H1 (cell line): ENCODE measurements at regions not wholly inside any gene's neighbourhood (a gene's known extent, or its start where the extent isn't known, plus 50 kb on each side); places are given as distances from the start of the nearest gene placed in this dataset.

Experiments used
- CTCF ChIA-PET: fragments of 300-600 bp; sonication (Branson Sonifier 250); formaldehyde crosslinking; loops from one replicate; lab custom pipeline; 2021; ENCODE audit not compliant: partially characterized antibody; lab: Charles Lee
- POLR2A ChIA-PET: fragments of 300-600 bp; sonication (Branson Sonifier 250); formaldehyde crosslinking; loops from one replicate; lab custom pipeline; 2021; ENCODE audit warnings: inconsistent platforms; ENCODE audit not compliant: partially characterized antibody; lab: Charles Lee
- DNase-seq, 2 experiments: peaks; one replicate each; pipeline versions ENCODE4 v3.0.0 to v3.0.0-alpha.2; 2010 to 2022; ENCODE audit warnings: low spot score in 2 of 2, low read depth in 1 of 2, mixed read lengths in 1 of 2
- FAIRE-seq: peaks from 2 replicates; lab custom pipeline; 2011; peaks lifted over from hg19 to GRCh38; lab: Jason Lieb, UNC
- H2AFZ ChIP-seq: 2 replicates; pipeline ENCODE4 v1.8.1; 2012; ENCODE audit warnings: low read length, inconsistent platforms
- H2AK5ac ChIP-seq: 2 replicates; pipeline ENCODE4 v1.6.1; 2013; ENCODE audit warnings: low read depth, low read length
- H2BK120ac ChIP-seq: replicated peaks from 2 replicates; pipeline ENCODE3; 2013; ENCODE audit warnings: low read depth, low read length, inconsistent platforms
- H2BK12ac ChIP-seq: 2 replicates; pipeline ENCODE4 v1.6.1; 2013; ENCODE audit warnings: low read depth, low read length
- H2BK15ac ChIP-seq: 2 replicates; pipeline ENCODE4 v1.6.1; 2013; ENCODE audit warnings: low read length
- H2BK20ac ChIP-seq: 2 replicates; pipeline ENCODE4 v1.6.1; 2013; ENCODE audit warnings: low read length
- H2BK5ac ChIP-seq: 2 replicates; pipeline ENCODE4 v1.6.1; 2013; ENCODE audit warnings: low read depth, low read length
- H3K14ac ChIP-seq: 2 replicates; pipeline ENCODE4 v1.6.1; 2013; ENCODE audit warnings: inconsistent platforms; ENCODE audit not compliant: insufficient read length
- H3K18ac ChIP-seq: 2 replicates; pipeline ENCODE4 v1.6.1; 2013; ENCODE audit warnings: low read length; ENCODE audit errors: extremely low read depth
- H3K23ac ChIP-seq: 2 replicates; pipeline ENCODE4 v1.6.1; 2013; ENCODE audit warnings: inconsistent platforms; ENCODE audit not compliant: insufficient read length
- H3K23me2 ChIP-seq: 2 replicates; pipeline ENCODE4 v1.6.1; 2013; ENCODE audit warnings: low read depth, low read length
- H3K27ac ChIP-seq: 2 replicates; pipeline ENCODE4 v1.6.1; 2011; ENCODE audit warnings: low read depth, low read length, inconsistent platforms
- H3K27me3 ChIP-seq, 4 experiments: replicated peaks in 1 of 4; 1 replicate in 1 of 4; 2 replicates in 3 of 4; pipeline versions ENCODE4 v1.6.1 to v1.8.1; 2011 to 2013; ENCODE audit warnings: low read length in 3 of 4, mild to moderate bottlenecking in 3 of 4, inconsistent platforms in 2 of 4, mixed read lengths in 2 of 4, moderate library complexity in 1 of 4; ENCODE audit not compliant: control insufficient read depth in 3 of 4, insufficient read depth in 3 of 4; ENCODE audit errors: extremely low read depth in 1 of 4
- H3K36me3 ChIP-seq, 4 experiments: 2 replicates each; pipeline versions ENCODE4 v1.6.1 to v1.8.1; 2011 to 2013; ENCODE audit warnings: mild to moderate bottlenecking in 4 of 4, low read length in 3 of 4, moderate library complexity in 2 of 4, control low read depth in 1 of 4, inconsistent platforms in 1 of 4; ENCODE audit not compliant: insufficient read depth in 4 of 4, control insufficient read depth in 2 of 4
- H3K4ac ChIP-seq: replicated peaks from 2 replicates; pipeline ENCODE3; 2013; ENCODE audit warnings: low read length, low read depth, mixed read lengths, inconsistent platforms; ENCODE audit not compliant: insufficient read length
- H3K4me1 ChIP-seq, 4 experiments: replicated peaks in 1 of 4; 1 replicate in 1 of 4; 2 replicates in 3 of 4; pipeline versions ENCODE4 v1.6.1 to v1.8.1; 2011 to 2013; ENCODE audit warnings: low read length in 3 of 4, inconsistent platforms in 2 of 4, mixed read lengths in 1 of 4; ENCODE audit not compliant: insufficient read depth in 4 of 4, control insufficient read depth in 3 of 4
- H3K4me2 ChIP-seq, 2 experiments: 2 replicates each; pipeline versions ENCODE4 v1.6.1 to v1.8.1; 2011 to 2013; ENCODE audit warnings: low read depth in 2 of 2, low read length in 2 of 2, control low read depth in 1 of 2, inconsistent platforms in 1 of 2, mild to moderate bottlenecking in 1 of 2; ENCODE audit not compliant: insufficient read depth in 1 of 2
- H3K4me3 ChIP-seq, 4 experiments: fragments of 200-600, 300-600 bp in 1 of 4; sonication (generic), shearing (Covaris generic), sonication (Bioruptor Twin) in 1 of 4; 2 replicates each; pipeline versions ENCODE4 v1.5.1 to v1.8.1; 2011 to 2016; ENCODE audit warnings: low read length in 4 of 4, low read depth in 3 of 4, control low read depth in 2 of 4, inconsistent platforms in 2 of 4, mild to moderate bottlenecking in 2 of 4, mixed read lengths in 1 of 4, moderate library complexity in 1 of 4; ENCODE audit not compliant: insufficient read depth in 2 of 4; ENCODE audit errors: extremely low read depth in 1 of 4
- H3K56ac ChIP-seq: replicated peaks from 2 replicates; pipeline ENCODE3; 2013; ENCODE audit warnings: low read depth, mild to moderate bottlenecking, mixed read lengths, low read length, inconsistent platforms; ENCODE audit not compliant: insufficient read length
- H3K79me1 ChIP-seq: 2 replicates; pipeline ENCODE4 v1.6.1; 2013; ENCODE audit warnings: low read depth, low read length, control low read depth
- H3K79me2 ChIP-seq, 2 experiments: 2 replicates each; pipeline versions ENCODE4 v1.6.1 to v1.8.1; 2012 to 2013; ENCODE audit warnings: low read length in 2 of 2, mild to moderate bottlenecking in 2 of 2, inconsistent platforms in 1 of 2; ENCODE audit not compliant: insufficient read depth in 2 of 2, control insufficient read depth in 1 of 2
- H3K9ac ChIP-seq, 4 experiments: replicated peaks in 1 of 4; 1 replicate in 1 of 4; 2 replicates in 3 of 4; pipeline versions ENCODE4 v1.6.1 to v1.8.1; 2011 to 2013; ENCODE audit warnings: low read depth in 3 of 4, low read length in 3 of 4, control low read depth in 2 of 4, mild to moderate bottlenecking in 2 of 4, moderate library complexity in 2 of 4, inconsistent platforms in 1 of 4; ENCODE audit errors: extremely low read depth in 1 of 4
- H3K9me3 ChIP-seq, 2 experiments: 2 replicates each; pipeline versions ENCODE4 v1.6.1 to v1.8.1; 2012 to 2013; ENCODE audit warnings: mild to moderate bottlenecking in 2 of 2, moderate library complexity in 2 of 2, control low read depth in 1 of 2, inconsistent platforms in 1 of 2, low read depth in 1 of 2, low read length in 1 of 2, mixed read lengths in 1 of 2; ENCODE audit not compliant: insufficient read depth in 2 of 2
- H4K20me1 ChIP-seq, 2 experiments: replicated peaks in 1 of 2; 2 replicates each; pipeline versions ENCODE3 to v1.8.1; 2011 to 2013; ENCODE audit warnings: inconsistent platforms in 2 of 2, low read length in 2 of 2, mild to moderate bottlenecking in 1 of 2; ENCODE audit not compliant: insufficient read depth in 2 of 2, control insufficient read depth in 1 of 2
- H4K5ac ChIP-seq: 2 replicates; pipeline ENCODE4 v1.6.1; 2013; ENCODE audit warnings: low read length, low read depth, mixed read lengths, inconsistent platforms; ENCODE audit not compliant: insufficient read length
- H4K8ac ChIP-seq: 2 replicates; pipeline ENCODE4 v1.8.0; 2013; ENCODE audit warnings: mild to moderate bottlenecking, moderate library complexity, low read length, inconsistent platforms; ENCODE audit not compliant: insufficient read depth; ENCODE audit errors: extremely low read depth
- H4K91ac ChIP-seq: replicated peaks from 2 replicates; pipeline ENCODE3; 2013; ENCODE audit warnings: low read length, mixed read lengths, inconsistent platforms; ENCODE audit not compliant: insufficient read length
- BRCA1 ChIP-seq: IDR thresholded peaks from 2 replicates; pipeline ENCODE4 v1.6.1; 2012; ENCODE audit warnings: low read depth, low read length, improper control_type of control experiment
- WGBS, 2 experiments: shearing (Covaris generic) in 1 of 2; methylation state at CpG; one replicate each; pipeline versions ENCODE4 v1.1.6 to v1.1.7; 2013 to 2015; ENCODE audit warnings: low lambda C conversion rate in 2 of 2, mixed read lengths in 2 of 2, inconsistent platforms in 1 of 2, low coverage in 1 of 2, missing lambda C conversion rate in 1 of 2; ENCODE audit not compliant: insufficient replicate concordance in 2 of 2, insufficient coverage in 1 of 2, insufficient read length in 1 of 2; ENCODE audit errors: extremely low coverage in 1 of 2, missing lambda C conversion rate in 1 of 2; 5-methylcytosine and 5-hydroxymethylcytosine counted together

GRCh38 chr2:212732860-212733259 lies 194.3 kb upstream of the ERBB4 start:
- H3K14ac ChIP-seq = no peak overlapping the region
- POLR2A ChIA-PET = no interaction called here
- H3K27me3 ChIP-seq = no peaks in the 10 kb centered on the region
- no peak overlapping the region for H3K18ac ChIP-seq
- no peak overlapping the region for H4K5ac ChIP-seq
- TF ChIP-seq BRCA1 = no peak
- FAIRE-seq = no peak
- H3K23me2 ChIP-seq = no peaks in the 10 kb centered on the region; the same call in 1 of the 2 replicates
- no peak overlapping the region for H2BK15ac ChIP-seq
- H4K91ac ChIP-seq = no peak overlapping the region
- H3K4me1 ChIP-seq = no peaks in the 10 kb centered on the region
- no peaks in the 10 kb centered on the region for H3K79me2 ChIP-seq
- no peak overlapping the region for H2BK120ac ChIP-seq
- no peak overlapping the region for H2AK5ac ChIP-seq
- DNase-seq = no peak
- WGBS, 2 experiments = 91% methylated on average over 3 of the region's 3 CpGs; no CpG with 5 or more reads in 1 of the 2 experiments
- no peak overlapping the region for H3K56ac ChIP-seq
- H2BK5ac ChIP-seq = no peak overlapping the region
- H4K8ac ChIP-seq = no peak overlapping the region
- no peaks in the 10 kb centered on the region for H3K79me1 ChIP-seq
- no peak overlapping the region for H2BK20ac ChIP-seq
- no peak overlapping the region for H3K4me2 ChIP-seq
- H3K4me3 ChIP-seq = no peak overlapping the region
- no peak overlapping the region for H3K9ac ChIP-seq
- H4K20me1 ChIP-seq = no peaks in the 10 kb centered on the region
- H3K27ac ChIP-seq = no peak overlapping the region
- CTCF ChIA-PET = no interaction called here
- no peaks in the 10 kb centered on the region for H3K36me3 ChIP-seq
- H3K23ac ChIP-seq = no peak overlapping the region
- no peaks in the 10 kb centered on the region for H3K9me3 ChIP-seq
- H2AFZ ChIP-seq = no peak overlapping the region
- H3K4ac ChIP-seq = no peak overlapping the region
- no peak overlapping the region for H2BK12ac ChIP-seq
